AG08396 (cell line): ENCODE measurements at regions not wholly inside any gene's neighbourhood (a gene's known extent, or its start where the extent isn't known, plus 50 kb on each side); places are given as distances from the start of the nearest gene placed in this dataset.

Experiments used
- DNase-seq: peaks from one replicate; pipeline ENCODE4 v3.0.0; 2012; ENCODE audit warnings: low spot score, mixed read lengths

DNA sequence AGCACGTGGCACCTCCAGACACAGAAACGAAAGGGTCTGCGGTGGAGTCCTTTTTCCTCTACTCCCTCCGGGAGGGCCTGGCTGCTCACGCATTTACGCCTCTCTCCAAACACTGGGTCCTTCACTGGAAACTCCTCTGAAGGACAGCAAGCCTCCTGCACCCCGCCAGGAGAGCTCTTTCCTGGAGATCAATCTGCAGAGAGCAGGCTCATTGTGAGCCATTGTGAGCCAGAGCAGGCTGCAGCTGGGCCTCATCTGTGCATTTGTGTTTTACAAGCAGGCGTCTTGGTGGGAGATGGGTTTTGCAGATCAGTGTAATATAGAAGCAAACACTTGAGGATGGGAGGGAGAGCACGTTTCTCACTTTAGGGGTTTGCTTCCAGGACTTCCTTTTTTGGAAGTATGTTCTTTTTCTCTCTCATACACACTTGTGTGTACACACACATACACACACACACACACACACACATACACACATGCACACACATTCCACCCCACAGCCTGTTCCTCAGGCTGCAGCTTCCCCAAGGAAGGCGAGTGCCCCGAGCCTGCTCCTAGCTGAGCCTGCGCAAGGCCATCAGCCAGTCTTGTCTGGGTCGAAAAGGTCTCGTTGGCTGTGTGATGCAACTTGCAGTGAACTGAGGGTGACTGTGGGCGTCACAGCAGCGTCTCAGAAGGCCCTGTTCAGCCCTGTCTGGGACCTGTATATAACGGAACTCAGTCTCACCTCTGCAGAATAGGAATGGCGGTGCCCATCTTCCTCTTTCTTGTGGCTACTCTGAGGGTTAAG, 163.5 kb downstream of the GLI2 start:
- no peak for DNase-seq

DNA sequence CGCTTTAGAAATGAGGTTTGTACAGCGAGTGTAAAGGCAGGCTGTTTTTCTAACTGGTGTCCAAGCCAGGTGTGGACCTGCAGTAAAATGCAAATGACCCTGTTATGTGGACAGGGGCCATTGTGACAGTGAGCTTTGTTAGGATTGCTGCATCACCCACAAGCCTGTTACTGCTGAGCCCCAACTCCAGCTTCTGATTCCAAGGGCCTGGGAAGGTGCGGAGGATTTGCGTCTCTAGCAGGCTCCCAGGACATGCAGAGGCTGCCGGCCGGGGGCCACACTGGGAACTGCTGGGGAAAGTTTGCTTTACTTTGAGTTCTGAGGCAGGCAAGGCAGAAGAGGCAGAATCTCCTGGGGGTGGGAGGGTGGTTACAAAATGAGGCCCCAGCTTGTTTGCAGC, 164.1 kb downstream of the GLI2 start:
- DNase-seq: no peak

DNA sequence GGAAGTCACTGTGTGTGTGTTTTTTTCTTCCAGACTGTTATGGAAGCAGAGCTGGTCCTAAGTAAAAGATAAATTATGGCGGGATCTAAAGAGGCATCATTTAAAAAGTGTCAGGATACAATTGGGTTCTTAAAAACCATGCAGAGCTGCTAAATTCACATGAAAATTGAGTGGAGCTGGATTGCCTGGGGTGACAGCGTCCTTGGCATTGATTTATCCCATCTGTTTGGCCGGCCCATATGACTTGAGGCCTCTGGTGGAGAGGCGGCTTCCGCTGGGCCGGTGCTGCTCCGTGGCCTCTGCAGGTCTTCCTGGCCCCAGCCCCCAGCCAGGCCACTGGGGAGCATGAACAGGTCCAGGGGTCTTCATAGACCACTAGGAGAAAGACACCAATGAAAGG, 165.5 kb downstream of the GLI2 start:
- DNase-seq: no peak

DNA sequence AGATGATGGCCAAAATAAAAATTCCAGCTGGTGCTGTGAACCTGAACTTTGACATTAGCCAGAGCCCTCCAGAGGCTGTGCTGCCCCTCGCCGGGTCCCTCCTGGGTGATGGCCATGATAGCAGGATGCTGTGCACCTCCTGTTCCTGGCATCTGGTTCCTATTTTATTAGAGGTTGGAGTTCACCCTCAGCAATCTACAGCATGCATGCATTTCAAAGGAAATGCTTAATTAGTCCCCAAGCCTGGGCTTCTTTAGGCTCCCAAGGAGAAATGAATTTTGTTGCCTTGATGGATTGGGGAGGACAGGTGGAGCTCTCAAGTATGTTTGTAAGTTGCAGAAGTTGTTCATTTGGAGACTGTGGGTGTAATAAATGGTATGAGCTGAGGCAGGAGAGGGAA, 166.9 kb downstream of the GLI2 start:
- DNase-seq: no peak

DNA sequence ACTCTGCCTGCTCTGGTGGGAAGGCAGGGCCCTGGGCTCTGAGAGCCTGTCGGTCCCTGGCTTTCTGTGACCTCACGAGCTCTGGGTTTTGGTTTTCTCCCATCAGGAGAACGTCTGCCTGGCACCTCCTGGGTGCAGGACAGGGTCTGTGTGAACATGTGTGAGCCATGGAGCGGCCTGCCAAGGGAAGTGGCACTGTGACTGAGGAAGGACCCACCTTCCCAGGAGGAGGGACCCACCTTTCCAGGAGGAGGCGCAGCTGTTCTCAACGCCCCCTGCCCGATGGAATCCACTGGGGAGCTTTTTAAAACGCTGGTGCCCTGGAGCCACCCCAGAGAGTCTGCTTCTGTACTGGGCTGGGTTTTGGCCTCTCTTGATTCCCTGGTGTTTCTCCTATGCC, 168.7 kb downstream of the GLI2 start:
- no peak for DNase-seq

DNA sequence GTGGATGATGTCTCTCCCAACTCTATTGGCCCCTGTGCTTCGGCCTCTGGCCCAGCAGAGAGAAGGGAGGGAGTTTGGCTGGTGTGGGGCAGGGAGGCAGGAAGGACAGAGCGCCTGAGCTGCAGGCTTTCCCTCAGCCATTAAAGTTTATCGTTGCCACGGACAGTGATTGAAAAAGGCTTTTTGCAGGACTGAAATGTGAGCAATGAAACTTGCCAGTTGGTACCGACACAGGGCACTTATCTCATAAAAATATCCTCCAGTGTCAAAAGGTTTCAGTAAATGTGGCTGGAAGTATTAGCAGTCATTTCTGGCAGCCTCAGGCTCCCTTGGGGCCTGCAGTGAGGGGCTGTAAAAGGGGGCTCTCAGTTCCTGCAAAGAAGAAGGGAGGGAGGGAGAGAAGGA, 169.2 kb downstream of the GLI2 start:
- no peak for DNase-seq

DNA sequence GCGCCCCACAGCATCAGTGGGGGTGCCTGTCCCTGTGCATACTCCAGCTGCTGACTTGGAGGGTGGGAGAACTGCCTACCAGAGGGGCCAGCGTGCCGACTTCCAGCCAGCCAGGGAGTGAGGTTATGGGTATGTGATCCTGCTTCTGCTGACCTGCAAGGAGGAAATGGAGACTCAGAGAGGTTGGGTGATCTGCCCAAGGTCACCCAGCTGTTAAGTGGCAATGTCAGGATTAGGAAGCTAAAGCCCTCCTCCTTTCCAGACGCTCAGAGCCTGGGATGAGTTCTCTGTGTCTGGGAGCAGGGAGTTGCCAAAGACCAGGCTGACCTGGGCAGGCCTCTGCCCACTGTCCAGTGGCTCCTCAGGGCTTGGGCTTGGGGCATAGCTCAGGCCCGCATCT, 169.6 kb downstream of the GLI2 start:
- DNase-seq: no peak

DNA sequence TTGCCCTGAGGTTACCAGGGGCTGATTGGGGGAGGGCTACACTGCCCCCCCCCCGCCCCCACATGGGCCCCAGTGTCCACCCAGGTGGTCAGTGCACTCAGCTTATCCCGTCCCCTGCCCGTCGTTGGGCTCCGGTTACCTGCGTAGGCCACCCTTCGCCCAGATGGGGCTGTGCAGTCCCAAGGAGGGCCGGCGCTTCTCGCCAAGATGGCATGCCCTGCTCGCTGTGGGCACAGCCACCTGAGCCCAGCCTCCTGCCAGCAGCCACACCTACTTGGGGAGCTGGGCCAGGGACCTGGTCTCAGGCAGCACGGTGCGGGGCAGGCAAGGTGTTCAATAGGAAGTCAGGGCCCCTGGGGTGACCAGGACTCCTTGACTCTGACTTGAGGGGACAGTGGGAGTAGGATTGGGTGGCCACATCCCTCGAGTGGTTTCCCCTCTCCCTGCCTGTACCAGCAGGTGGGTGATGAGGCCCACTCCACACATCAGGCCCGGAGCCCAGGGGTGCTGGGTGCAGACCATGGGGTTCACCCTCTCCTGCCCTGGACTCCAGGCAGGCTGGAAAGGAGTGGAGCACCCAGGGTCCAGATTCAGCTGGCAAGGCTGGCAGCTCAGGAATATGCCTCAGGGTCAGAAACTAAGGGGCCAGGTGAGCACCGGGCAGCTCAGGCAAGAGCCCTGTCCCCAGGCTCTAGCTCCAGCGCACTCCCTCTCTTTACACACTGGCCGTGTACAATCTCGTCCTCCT, 170.3 kb downstream of the GLI2 start:
- no peak for DNase-seq

DNA sequence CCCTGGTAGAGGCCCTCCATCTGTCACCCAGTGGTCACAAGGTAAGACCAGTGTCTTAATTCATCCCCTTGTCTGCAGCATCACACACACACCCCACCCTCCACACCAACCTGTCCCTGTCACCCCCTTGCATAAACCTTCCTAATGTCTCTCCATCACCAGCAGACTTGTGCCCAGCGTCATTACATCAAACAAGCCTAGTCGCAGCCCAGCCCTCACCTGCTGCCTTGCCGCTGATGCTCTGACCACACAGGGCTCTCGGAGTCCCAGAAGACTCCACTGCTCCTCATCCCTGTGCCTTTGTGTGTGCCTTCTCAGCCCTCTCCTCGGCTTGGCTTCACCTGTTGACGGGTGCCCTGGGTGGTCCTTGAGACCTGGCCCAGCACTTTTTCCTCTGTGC, 171.2 kb downstream of the GLI2 start:
- DNase-seq: no peak

DNA sequence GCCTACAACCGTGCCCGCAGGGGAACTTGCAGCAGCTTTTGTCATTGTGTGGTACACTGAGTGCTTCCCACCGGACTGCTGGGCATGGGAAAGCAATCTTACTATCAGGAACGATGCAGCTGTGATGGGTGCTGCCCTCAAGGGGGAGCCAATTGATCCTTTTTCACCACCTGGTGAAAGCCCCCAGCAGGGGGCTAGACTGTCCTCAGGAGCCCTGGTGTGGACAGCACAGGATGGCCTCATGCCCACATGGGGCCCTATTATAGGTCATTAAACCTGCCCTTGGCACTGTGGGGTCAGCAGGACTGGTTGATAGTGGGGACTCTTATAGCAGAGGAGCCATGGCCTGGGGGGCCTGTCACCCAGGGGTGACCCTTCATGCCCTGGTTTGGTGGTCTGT, 172.2 kb downstream of the GLI2 start:
- no peak for DNase-seq

DNA sequence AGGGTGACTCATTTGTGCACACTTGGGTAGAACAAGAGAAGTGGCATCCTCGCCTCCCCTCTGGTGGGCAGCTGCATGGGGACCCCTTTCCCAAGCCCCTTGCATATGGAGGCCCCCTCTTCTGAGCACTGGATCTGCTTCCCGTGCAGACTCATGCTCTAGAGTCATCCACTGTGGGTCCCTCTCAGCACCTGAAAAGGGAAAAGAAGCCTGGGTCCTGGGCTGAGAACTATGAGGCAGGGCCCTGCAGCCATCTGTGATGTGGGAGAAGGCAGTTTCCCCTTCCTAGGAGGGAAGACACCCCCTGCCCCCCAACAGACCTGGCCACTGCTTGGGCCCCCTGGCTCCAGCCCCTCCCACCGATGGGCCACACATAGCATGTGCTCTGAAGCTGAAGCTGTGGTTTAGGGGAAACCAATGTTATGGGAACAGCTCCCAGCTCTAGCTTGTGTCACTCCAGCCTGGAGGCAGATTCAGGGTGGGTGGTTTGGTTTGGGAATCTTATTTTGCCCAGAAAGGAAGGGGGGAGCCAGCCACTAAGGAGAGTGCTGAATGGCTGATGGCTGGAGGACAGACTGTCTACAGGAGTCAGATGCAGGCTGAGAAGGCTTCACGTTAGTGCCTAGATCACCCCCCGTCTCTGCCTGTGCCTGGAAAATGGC, 172.8 kb downstream of the GLI2 start:
- DNase-seq: no peak

DNA sequence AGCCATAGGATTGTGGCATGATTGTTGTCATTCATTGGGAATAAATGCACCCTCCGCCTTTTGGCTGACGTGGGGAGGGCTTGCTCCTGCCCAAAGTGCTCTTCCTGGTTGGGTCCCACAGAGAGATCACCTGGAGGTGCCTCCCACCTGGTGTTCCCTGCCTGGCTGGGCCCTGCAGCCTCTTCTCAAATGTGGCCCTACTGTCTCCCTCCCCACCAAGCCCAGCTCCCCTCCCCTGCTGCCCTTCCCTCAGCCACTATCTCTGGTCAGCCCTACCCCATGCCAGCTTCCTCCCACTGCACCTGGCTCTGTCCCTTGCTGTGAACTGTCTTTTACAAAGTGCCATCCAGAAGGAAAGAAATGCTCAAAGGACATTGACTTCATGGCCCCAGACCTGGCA, 173.4 kb downstream of the GLI2 start:
- no peak for DNase-seq

DNA sequence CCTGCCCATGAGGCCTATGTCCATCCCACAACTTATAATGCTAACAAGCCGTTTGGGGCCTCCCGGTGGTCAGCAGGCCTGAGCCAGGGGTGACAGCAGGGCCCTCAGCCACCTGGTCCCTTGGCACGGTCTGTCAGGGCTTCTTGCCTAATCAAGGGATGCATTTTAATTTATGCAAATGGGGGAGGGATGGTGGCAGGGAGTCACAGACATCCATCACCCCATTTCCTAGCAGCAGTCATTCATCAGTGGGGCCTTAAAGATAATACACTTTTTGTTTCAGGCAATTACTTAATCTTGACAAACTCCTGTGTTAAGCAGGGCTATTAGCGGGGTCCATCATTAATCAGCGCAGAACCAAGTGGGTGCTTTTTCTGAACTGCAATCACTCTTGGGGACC, 174.5 kb downstream of the GLI2 start:
- DNase-seq: no peak

DNA sequence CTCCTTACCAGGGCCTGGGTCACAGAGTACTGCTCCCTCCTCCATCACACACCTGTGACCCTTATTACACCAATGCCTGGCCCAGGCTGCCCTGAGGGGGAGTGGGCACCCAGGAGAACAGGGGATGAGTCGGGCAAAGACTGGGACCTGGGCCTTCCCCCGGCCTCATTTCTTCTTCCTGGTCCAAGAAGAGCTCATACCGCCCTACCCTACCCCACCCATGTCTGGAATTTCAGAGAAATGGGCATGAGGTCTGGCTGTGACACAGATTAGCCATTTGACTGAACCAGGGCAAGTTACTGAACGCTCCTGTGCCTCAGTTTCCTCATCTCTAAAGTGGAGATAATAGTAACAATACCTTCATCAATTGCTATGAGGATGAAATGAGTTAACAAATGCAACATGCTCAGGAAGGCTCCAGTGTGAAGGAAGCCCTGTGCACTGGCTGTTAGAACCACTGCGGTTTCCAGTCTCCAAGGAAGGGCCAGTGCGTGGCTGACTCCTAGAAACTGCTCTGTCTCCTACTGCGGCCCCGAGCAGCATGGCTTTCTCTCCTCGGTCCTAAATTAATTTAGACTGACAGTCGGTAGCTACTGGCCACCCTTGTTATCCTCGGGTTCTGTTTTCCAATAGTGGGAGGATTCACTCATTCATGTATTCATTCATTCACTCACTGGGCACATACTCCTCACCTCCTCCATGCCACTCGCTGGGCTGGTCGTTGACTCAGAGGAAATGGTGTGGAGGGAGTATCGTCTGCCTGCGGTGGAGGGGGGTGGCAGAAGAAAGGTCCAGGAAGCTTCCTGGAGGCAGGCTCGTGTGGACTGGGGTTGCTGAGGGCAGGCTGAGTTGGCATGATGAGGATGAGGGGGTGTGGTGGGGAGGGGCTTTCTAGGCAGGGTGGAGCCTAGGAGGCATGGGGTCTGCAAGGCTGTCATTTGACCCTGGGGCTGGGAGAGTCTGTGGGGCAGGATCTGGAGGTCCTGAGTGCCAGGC, 175.6 kb downstream of the GLI2 start:
- DNase-seq: no peak

DNA sequence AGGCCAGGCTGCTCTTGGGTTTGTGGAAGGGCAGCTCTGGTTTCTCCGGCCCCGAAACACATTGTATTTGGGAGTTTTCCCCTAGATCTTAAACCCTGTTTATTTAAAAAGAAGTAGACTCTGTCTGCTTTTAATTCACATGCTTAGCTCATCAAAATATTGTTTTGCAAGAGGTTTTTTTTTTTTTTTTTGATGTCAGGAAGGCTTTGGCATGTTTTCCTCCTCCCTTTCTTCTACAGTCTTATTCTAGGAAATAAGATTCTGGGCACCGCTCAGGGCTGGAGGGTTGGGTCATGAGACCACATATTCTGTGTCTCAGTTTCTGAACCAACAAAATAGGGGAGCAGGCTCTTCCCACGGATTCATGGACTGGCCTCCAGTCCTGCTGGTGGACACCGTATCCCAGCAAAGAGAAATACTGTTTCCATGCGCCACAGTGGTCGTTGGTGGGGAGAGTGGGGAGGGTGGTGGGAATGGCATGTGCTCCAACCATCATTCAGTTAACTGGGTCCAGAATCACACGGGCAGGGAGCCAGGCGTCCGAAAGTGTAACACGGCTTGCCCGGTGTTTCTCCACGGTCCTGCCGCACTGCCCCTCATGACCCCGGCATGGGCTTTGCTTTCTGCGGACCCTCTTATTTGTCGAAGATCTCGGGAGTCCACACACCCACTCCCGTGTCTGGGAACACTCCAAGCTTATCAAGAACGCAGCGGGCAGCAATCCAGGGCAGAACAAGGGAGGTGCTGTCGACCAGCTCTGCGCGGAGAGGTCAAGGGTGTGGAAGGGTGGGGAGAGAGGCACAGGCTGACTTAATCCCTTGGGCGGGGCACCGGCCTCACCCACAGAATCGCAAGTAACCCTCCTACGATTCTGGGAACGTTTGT, 176.7 kb downstream of the GLI2 start:
- peak; percentile 64 for DNase-seq

DNA sequence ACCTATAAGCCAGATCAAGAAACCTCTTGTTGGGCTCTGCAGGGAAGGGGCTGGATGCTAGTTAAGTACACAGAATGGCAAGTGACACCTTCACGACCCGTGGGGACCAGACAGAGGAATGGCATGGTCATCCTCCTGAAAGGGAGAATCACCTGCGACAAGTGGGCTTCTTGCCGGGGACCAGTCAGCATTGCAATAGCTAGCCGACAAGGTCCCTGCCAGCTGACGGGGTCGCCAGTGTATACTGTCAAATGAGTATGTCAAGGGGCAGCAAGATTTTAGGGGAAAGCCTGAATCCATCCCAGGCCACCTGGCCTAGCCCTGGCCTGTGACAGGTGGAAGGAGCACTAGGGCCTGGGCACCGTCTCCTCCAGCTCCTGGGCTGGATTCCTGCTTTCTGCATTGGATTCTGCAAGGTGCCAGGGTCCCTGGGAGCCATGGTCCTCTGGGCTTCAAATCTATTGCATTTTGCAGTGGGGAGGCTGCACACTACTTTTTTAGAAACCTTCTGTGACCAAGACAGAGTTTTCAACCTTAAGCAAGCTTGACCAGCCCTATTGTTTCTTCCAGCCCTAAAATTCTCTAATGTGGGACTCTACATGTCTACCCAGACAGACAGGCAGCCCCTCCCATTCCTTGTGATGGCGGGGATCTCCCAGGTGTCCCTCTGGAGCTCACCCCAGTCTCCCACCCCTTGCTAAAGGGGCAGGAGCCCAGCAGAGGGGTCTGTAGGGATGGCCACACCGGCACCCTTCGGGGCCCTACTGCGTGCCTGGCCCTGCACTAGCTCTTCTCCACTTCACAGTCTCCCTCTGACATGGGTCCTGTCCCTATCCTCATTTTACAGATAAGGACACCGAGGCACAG, 178.5 kb downstream of the GLI2 start:
- DNase-seq: no peak

DNA sequence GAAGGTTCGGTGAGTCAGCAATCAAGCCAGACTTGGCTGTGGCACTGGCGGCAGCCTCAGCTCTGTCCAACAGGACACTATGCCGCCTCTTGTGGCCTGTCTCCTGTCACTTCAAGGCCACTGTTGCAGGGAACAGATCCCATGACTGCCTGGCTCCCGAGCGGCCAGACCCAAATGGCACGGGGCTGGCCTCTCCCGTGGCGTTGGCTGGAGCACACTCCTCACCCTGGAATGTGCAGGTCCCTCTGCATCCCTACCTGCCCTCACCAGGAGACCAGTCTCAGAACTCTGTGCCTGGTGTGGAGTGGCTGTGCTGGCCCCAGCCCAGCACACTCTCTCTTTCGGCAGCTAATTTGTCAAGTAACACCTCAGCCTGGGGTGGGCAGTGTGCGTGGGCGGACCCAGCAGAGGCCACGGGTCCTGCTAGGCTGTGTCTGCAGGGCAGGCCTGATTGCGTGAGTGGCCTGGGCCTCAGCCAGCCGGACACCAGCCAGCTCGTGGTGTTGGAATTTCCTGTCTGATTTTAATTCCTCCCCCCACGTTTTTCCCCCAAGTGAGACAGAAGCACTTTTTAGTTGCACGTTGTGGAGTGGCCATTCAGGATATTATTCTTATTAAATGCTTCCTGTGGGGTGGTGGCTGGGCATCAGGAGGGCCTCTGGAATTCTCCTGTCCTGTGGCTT, 179.3 kb downstream of the GLI2 start:
- peak; percentile 91 for DNase-seq

DNA sequence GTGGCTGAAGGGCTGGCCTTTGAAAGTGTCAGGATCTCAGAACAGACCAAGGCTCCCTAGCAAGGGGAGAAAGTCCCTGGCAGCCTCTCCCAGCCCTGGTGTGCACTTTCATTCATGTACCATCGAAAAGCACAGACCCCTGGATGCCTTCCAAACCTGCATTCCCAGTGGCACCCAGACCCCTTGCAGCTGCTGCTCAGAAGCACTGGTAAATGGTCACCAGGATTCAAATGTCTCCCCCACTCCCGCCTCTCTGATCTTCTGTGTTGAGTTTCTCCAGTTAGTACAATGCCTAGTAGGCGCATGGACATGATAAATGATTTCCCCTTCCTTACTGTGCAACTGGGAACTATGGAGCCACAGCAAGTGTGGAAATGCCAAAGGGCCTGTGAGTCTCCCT, 180.0 kb downstream of the GLI2 start:
- no peak for DNase-seq

DNA sequence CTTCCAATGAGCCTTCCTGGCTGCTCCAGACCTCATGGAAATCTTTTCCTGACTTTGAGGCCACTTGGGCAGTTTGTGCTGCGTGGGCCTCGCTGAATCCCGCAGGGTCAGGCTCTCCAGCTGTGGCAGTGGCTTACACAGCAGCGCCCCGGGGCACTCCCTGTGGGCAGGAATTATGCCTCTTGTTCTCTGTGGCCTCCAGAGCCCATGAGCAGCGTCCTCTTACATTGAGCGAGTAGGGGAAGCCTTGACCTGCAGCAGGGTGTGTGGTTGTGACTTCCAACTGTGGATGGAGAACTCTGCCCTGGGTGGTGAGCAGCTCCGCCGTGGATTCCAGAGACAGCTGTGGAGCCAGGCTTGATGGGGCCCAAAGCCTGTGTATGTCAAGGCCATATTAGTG, 180.8 kb downstream of the GLI2 start:
- no peak for DNase-seq
